WTC11 (cell line): ENCODE measurements at regions not wholly inside any gene's neighbourhood (a gene's known extent, or its start where the extent isn't known, plus 50 kb on each side); places are given as distances from the start of the nearest gene placed in this dataset.

Experiments
- ATAC-seq: fragments of 200-7000 bp; cut with Tn5 transposase; 2 replicates; pipeline ENCODE4 v1.10.0; 2021; ENCODE audit warnings: mild to moderate bottlenecking, moderate library complexity
- CTCF ChIA-PET: fragments of 300-600 bp; sonication (Branson Sonifier 250); formaldehyde crosslinking; loops from one replicate; lab custom pipeline; 2021; ENCODE audit warnings: antibody characterized with exemption; lab: Charles Lee
- POLR2A ChIA-PET: fragments of 350-600 bp; sonication (Branson Sonifier 250); formaldehyde crosslinking; loops from one replicate; lab custom pipeline; 2021; ENCODE audit warnings: antibody characterized with exemption; lab: Charles Lee
- DNase-seq: peaks from one replicate; pipeline ENCODE4 v3.0.0; 2021; ENCODE audit warnings: low spot score
- H3K27ac Mint-ChIP-seq: 2 replicates; pipeline ENCODE4 v1.8.0; 2021; ENCODE audit warnings: mixed read lengths
- H3K27me3 Mint-ChIP-seq: 2 replicates; pipeline ENCODE4 v1.8.0; 2021; ENCODE audit warnings: low read depth, mild to moderate bottlenecking, moderate library complexity, mixed read lengths
- H3K36me3 Mint-ChIP-seq: 2 replicates; pipeline ENCODE4 v1.8.0; 2021; ENCODE audit warnings: mixed read lengths
- H3K4me1 Mint-ChIP-seq: 2 replicates; pipeline ENCODE4 v1.8.0; 2022; ENCODE audit warnings: mixed read lengths
- H3K4me3 Mint-ChIP-seq: 2 replicates; pipeline ENCODE4 v1.8.0; 2021; ENCODE audit warnings: mild to moderate bottlenecking, moderate library complexity, mixed read lengths
- H3K9me3 Mint-ChIP-seq: 2 replicates; pipeline ENCODE4 v1.8.0; 2021; ENCODE audit warnings: mixed read lengths
- CREM ChIP-seq: sonication (generic); formaldehyde crosslinking; IDR thresholded peaks from 2 replicates; pipeline ENCODE4 v1.8.1; 2022; ENCODE audit warnings: mild to moderate bottlenecking, missing genetic modification reagents, moderate library complexity
- FOXJ3 ChIP-seq: sonication (generic); formaldehyde crosslinking; IDR thresholded peaks from 2 replicates; pipeline ENCODE4 v1.9.0; 2021; ENCODE audit warnings: missing genetic modification reagents, mild to moderate bottlenecking, borderline replicate concordance
- FOXP1 ChIP-seq: sonication (generic); formaldehyde crosslinking; IDR thresholded peaks from 2 replicates; pipeline ENCODE4 v1.8.0; 2022; ENCODE audit warnings: missing genetic modification reagents, mild to moderate bottlenecking, moderate library complexity, borderline replicate concordance
- MXD4 ChIP-seq: fragments of 250-450 bp; sonication (Bioruptor Pico); IDR thresholded peaks from 2 replicates; pipeline ENCODE4 v1.8.0; 2021; ENCODE audit warnings: mild to moderate bottlenecking, moderate library complexity, borderline replicate concordance
- NFE2L1 ChIP-seq: sonication (generic); formaldehyde crosslinking; IDR thresholded peaks from 2 replicates; pipeline ENCODE4 v1.8.1; 2023; ENCODE audit warnings: missing genetic modification reagents
- OVOL2 ChIP-seq: fragments of 250-450 bp; sonication (Bioruptor Pico); IDR thresholded peaks from 2 replicates; pipeline ENCODE4 v1.9.0; 2021; ENCODE audit warnings: mild to moderate bottlenecking, borderline replicate concordance
- RELA ChIP-seq: sonication (generic); formaldehyde crosslinking; IDR thresholded peaks from 2 replicates; pipeline ENCODE4 v1.8.1; 2022; ENCODE audit warnings: missing genetic modification reagents, mild to moderate bottlenecking, borderline replicate concordance
- RORB ChIP-seq: fragments of 250-450 bp; sonication (Bioruptor Pico); IDR thresholded peaks from 2 replicates; pipeline ENCODE4 v1.9.0; 2021; ENCODE audit warnings: mild to moderate bottlenecking
- SMAD3 ChIP-seq: sonication (generic); formaldehyde crosslinking; IDR thresholded peaks from 2 replicates; pipeline ENCODE4 v1.8.0; 2022; ENCODE audit warnings: missing genetic modification reagents, mild to moderate bottlenecking, borderline replicate concordance
- TCF7 ChIP-seq: sonication (generic); formaldehyde crosslinking; IDR thresholded peaks from 2 replicates; pipeline ENCODE4 v1.8.0; 2022; ENCODE audit warnings: mild to moderate bottlenecking, low read depth, missing genetic modification reagents, moderate library complexity
- TEAD4 ChIP-seq: sonication (generic); formaldehyde crosslinking; IDR thresholded peaks from 2 replicates; pipeline ENCODE4 v1.8.0; 2022; ENCODE audit warnings: mild to moderate bottlenecking, missing genetic modification reagents
- ZNF121 ChIP-seq: sonication (generic); formaldehyde crosslinking; IDR thresholded peaks from 2 replicates; pipeline ENCODE4 v1.8.0; 2023; ENCODE audit warnings: missing genetic modification reagents
- ZNF232 ChIP-seq: sonication (generic); formaldehyde crosslinking; IDR thresholded peaks from 2 replicates; pipeline ENCODE4 v1.8.0; 2022; ENCODE audit warnings: mild to moderate bottlenecking, missing genetic modification reagents
- ZNF263 ChIP-seq: sonication (generic); formaldehyde crosslinking; IDR thresholded peaks from 2 replicates; pipeline ENCODE4 v1.8.1; 2022; ENCODE audit warnings: low read depth, mild to moderate bottlenecking, moderate library complexity, missing genetic modification reagents
- TF ChIP-seq, protein P1 (sequence below): fragments of 250-450 bp; sonication (Bioruptor Pico); IDR thresholded peaks from 2 replicates; pipeline ENCODE4 v1.9.0; 2021; ENCODE audit warnings: mild to moderate bottlenecking
- TF ChIP-seq, protein P2 (sequence below): fragments of 250-450 bp; sonication (Bioruptor Pico); conservative IDR thresholded peaks from 2 replicates; pipeline ENCODE4 v1.9.0; 2021; ENCODE audit warnings: mild to moderate bottlenecking
- TF ChIP-seq, protein P3 (sequence below): fragments of 250-450 bp; sonication (Bioruptor Pico); IDR thresholded peaks from 2 replicates; pipeline ENCODE4 v2.1.2; 2022; ENCODE audit warnings: mild to moderate bottlenecking, moderate library complexity
- TF ChIP-seq, protein P4 (sequence below): sonication (generic); formaldehyde crosslinking; IDR thresholded peaks from 2 replicates; pipeline ENCODE4 v1.8.1; 2023; ENCODE audit warnings: mild to moderate bottlenecking, missing genetic modification reagents
- TF ChIP-seq, protein P5 (sequence below): sonication (generic); formaldehyde crosslinking; IDR thresholded peaks from 2 replicates; pipeline ENCODE4 v1.8.0; 2023; ENCODE audit warnings: mild to moderate bottlenecking, missing genetic modification reagents
- TF ChIP-seq, protein P6 (sequence below): sonication (generic); formaldehyde crosslinking; IDR thresholded peaks from 2 replicates; pipeline ENCODE4 v1.8.1; 2022; ENCODE audit warnings: low read depth, mild to moderate bottlenecking, moderate library complexity, missing genetic modification reagents, borderline replicate concordance

DNA sequence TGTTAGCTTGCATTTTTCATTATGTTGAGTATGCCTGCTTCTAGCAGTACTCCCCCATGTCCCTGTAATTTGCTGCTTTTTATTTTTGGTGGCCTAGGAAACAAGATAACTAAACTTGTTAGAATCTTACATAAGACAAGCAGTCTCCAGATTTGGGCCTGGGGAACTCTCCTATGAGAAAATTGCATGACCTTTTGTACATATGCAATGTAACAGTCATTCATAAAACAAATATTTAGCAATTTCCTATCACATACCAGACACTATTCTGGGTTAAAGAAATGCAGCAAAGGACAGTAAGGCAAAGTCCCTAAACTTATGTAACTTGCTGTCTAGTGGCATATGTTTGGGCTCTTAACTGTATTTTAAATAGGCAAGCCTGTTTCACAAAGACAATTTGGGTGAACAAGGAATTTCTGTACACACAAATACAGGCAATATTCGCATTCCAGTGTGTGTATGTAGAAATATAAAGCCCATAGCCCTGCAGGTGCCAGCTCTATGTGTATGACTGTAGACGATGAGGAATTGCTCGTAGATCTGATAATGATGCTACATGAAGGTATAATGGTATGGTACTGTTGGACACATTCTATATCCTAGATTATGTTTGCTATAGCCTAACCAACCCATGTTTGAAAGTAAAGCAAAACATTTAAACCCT lies 305.2 kb upstream of the CITED2 start:
- Mint-ChIP-seq H3K4me1 (peaks cover 3% of the 10 kb centered on the region; the same call in 1 of the 2 replicates), H3K27ac (no peak overlapping the region), H3K9me3 (no peaks in the 10 kb centered on the region), H3K27me3 (no peaks in the 10 kb centered on the region), H3K4me3 (no peak overlapping the region), H3K36me3 (no peaks in the 10 kb centered on the region)
- CTCF ChIA-PET = no interaction called here
- no peak for DNase-seq
- POLR2A ChIA-PET = no interaction called here
- TF ChIP-seq, protein P1, sequence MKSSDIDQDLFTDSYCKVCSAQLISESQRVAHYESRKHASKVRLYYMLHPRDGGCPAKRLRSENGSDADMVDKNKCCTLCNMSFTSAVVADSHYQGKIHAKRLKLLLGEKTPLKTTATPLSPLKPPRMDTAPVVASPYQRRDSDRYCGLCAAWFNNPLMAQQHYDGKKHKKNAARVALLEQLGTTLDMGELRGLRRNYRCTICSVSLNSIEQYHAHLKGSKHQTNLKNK (CRISPR knock-in tag) = no peak
- no peak for TF ChIP-seq FOXJ3 (CRISPR knock-in tag)
- TF ChIP-seq MXD4 (CRISPR knock-in tag) = no peak
- no peak for TF ChIP-seq TCF7 (CRISPR knock-in tag)
- TF ChIP-seq ZNF263 (CRISPR knock-in tag) = no peak
- TF ChIP-seq, protein P2, sequence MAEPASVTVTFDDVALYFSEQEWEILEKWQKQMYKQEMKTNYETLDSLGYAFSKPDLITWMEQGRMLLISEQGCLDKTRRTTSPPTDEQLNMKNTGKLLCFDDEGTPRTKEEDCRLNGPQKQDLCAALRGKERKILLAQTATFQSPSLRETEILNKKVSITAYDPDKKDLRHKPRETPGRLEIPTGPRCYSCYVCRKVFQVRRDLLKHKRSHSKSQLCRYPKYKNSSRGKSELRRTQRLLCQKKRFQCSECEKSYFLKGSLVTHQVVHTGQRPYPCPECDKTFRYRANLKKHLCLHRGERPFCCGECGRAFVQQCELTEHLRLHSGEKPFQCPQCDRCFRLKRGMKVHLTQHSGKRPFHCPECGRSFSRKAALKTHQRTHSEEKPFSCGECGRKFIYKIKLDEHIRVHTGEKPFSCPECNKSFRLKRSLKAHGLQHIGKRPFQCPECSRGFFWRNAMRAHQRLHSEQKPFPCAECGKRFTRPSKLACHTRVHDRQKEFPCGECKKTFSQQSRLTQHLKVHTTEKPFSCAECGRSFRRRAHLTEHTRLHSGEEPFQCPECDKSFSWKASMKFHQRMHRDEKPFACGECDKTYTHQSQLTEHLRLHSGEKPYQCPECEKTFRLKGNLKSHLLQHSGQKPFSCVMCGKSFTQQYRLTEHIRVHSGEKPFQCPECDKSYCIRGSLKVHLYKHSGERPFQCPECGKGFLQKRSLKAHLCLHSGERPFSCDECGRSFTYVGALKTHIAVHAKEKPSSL = no peak
- no peak for ATAC-seq

DNA sequence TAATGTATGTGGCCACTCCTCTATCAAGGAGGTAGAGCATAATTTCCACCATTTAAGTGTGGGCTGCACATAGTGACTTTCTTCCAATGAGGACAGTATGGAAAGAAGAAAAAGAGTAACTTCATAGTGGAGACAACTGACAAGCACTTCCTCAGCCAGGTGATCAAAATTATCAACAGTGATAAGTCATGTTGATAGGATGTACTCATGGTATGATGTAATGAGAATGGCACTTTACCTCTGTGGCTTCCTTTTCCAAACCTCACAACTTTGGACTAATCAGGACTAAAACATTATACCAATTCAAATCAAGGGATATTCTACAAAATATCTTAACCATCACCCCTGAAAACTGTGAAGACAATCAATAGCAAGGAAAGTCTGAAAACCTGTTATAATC lies 302.3 kb upstream of the CITED2 start:
- no peak for TF ChIP-seq MXD4 (CRISPR knock-in tag)
- TF ChIP-seq, protein P3, sequence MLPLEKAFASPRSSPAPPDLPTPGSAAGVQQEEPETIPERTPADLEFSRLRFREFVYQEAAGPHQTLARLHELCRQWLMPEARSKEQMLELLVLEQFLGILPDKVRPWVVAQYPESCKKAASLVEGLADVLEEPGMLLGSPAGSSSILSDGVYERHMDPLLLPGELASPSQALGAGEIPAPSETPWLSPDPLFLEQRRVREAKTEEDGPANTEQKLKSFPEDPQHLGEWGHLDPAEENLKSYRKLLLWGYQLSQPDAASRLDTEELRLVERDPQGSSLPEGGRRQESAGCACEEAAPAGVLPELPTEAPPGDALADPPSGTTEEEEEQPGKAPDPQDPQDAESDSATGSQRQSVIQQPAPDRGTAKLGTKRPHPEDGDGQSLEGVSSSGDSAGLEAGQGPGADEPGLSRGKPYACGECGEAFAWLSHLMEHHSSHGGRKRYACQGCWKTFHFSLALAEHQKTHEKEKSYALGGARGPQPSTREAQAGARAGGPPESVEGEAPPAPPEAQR (CRISPR knock-in tag) = no peak
- TF ChIP-seq SMAD3 (CRISPR knock-in tag) = no peak
- TF ChIP-seq, all 79 proteins: peak for 0
- POLR2A ChIA-PET = no interaction called here

DNA sequence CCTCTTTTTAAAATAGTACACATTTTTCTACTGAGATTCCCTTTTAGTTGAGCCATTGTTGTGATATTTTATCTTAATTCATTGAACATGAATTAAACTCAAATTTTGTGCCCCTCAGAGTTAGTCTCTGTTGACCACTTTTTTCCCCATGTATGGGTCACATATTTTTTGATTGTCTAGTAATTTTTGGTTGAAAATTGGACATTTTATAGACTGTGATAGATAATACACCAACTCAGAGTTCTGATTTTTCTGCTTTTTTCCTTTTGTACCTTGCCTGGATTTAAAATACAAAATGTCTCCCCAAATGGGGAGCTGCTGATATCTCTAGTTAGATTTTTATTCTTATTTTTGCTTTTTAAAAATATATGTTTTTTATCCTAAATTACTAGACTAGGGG lies 291.8 kb upstream of the CITED2 start:
- Mint-ChIP-seq H3K9me3 (peaks cover 40% of the 10 kb centered on the region), H3K4me1 (no peaks in the 10 kb centered on the region), H3K36me3 (peaks cover 16% of the 10 kb centered on the region), H3K27me3 (no peaks in the 10 kb centered on the region), H3K27ac (no peak overlapping the region), H3K4me3 (no peak overlapping the region)
- POLR2A ChIA-PET = no interaction called here
- ATAC-seq (no peak), DNase-seq (no peak)
- CTCF ChIA-PET = interaction anchor here (0.8 kb wide), 1 partner anchor 295 kb away, joined by 4 read pairs; no protein-coding TSS in a partner anchor
- TF ChIP-seq CREM (CRISPR knock-in tag) (no peak), FOXP1 (CRISPR knock-in tag) (no peak), NFE2L1 (no peak), ZNF232 (CRISPR knock-in tag) (no peak), TEAD4 (CRISPR knock-in tag) (no peak), OVOL2 (no peak), ZNF121 (CRISPR knock-in tag) (no peak), RELA (CRISPR knock-in tag) (no peak), RORB (CRISPR knock-in tag) (no peak)
- TF ChIP-seq, protein P4, sequence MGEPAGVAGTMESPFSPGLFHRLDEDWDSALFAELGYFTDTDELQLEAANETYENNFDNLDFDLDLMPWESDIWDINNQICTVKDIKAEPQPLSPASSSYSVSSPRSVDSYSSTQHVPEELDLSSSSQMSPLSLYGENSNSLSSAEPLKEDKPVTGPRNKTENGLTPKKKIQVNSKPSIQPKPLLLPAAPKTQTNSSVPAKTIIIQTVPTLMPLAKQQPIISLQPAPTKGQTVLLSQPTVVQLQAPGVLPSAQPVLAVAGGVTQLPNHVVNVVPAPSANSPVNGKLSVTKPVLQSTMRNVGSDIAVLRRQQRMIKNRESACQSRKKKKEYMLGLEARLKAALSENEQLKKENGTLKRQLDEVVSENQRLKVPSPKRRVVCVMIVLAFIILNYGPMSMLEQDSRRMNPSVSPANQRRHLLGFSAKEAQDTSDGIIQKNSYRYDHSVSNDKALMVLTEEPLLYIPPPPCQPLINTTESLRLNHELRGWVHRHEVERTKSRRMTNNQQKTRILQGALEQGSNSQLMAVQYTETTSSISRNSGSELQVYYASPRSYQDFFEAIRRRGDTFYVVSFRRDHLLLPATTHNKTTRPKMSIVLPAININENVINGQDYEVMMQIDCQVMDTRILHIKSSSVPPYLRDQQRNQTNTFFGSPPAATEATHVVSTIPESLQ (CRISPR knock-in tag) = no peak
- TF ChIP-seq, protein P5, sequence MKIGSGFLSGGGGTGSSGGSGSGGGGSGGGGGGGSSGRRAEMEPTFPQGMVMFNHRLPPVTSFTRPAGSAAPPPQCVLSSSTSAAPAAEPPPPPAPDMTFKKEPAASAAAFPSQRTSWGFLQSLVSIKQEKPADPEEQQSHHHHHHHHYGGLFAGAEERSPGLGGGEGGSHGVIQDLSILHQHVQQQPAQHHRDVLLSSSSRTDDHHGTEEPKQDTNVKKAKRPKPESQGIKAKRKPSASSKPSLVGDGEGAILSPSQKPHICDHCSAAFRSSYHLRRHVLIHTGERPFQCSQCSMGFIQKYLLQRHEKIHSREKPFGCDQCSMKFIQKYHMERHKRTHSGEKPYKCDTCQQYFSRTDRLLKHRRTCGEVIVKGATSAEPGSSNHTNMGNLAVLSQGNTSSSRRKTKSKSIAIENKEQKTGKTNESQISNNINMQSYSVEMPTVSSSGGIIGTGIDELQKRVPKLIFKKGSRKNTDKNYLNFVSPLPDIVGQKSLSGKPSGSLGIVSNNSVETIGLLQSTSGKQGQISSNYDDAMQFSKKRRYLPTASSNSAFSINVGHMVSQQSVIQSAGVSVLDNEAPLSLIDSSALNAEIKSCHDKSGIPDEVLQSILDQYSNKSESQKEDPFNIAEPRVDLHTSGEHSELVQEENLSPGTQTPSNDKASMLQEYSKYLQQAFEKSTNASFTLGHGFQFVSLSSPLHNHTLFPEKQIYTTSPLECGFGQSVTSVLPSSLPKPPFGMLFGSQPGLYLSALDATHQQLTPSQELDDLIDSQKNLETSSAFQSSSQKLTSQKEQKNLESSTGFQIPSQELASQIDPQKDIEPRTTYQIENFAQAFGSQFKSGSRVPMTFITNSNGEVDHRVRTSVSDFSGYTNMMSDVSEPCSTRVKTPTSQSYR = no peak
- TF ChIP-seq, protein P6, sequence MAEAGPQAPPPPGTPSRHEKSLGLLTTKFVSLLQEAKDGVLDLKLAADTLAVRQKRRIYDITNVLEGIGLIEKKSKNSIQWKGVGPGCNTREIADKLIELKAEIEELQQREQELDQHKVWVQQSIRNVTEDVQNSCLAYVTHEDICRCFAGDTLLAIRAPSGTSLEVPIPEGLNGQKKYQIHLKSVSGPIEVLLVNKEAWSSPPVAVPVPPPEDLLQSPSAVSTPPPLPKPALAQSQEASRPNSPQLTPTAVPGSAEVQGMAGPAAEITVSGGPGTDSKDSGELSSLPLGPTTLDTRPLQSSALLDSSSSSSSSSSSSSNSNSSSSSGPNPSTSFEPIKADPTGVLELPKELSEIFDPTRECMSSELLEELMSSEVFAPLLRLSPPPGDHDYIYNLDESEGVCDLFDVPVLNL (CRISPR knock-in tag) = no peak

More for the DNA sequence above, 302.3 kb upstream of the CITED2 start:
- Mint-ChIP-seq H3K27ac (no peak overlapping the region), H3K9me3 (peaks cover 2% of the 10 kb centered on the region), H3K27me3 (no peaks in the 10 kb centered on the region), H3K36me3 (no peaks in the 10 kb centered on the region), H3K4me3 (no peak overlapping the region), H3K4me1 (peaks cover 3% of the 10 kb centered on the region; the same call in 1 of the 2 replicates)
- CTCF ChIA-PET = no interaction called here
- ATAC-seq (no peak), DNase-seq (no peak)
